ENCODE measurements at regions not wholly inside any gene's neighbourhood (a gene's known extent, or its start where the extent isn't known, plus 50 kb on each side); places are given as distances from the start of the nearest gene placed in this dataset.

GRCh38 chr10:76695069-76695468, 942.5 kb downstream of the KCNMA1 start:
- no peaks in the 10 kb centered on the region for H3K4me1 ChIP-seq (ENCODE audit: insufficient read depth, poor library complexity, severe bottlenecking)
- H3K4me3 ChIP-seq (ENCODE audit: severe bottlenecking) = no peak overlapping the region
- ATAC-seq (ENCODE audit: low read depth) (no peak), DNase-seq (ENCODE audit: low spot score) (no peak)
- TF ChIP-seq, protein P1, sequence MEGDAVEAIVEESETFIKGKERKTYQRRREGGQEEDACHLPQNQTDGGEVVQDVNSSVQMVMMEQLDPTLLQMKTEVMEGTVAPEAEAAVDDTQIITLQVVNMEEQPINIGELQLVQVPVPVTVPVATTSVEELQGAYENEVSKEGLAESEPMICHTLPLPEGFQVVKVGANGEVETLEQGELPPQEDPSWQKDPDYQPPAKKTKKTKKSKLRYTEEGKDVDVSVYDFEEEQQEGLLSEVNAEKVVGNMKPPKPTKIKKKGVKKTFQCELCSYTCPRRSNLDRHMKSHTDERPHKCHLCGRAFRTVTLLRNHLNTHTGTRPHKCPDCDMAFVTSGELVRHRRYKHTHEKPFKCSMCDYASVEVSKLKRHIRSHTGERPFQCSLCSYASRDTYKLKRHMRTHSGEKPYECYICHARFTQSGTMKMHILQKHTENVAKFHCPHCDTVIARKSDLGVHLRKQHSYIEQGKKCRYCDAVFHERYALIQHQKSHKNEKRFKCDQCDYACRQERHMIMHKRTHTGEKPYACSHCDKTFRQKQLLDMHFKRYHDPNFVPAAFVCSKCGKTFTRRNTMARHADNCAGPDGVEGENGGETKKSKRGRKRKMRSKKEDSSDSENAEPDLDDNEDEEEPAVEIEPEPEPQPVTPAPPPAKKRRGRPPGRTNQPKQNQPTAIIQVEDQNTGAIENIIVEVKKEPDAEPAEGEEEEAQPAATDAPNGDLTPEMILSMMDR (IDR thresholded peaks at IDR 0.05; ENCODE audit: poor library complexity, severe bottlenecking) = no peak
- no peaks in the 10 kb centered on the region for H3K36me3 ChIP-seq (ENCODE audit: low read depth)
- H3K9me3 ChIP-seq (ENCODE audit: severe bottlenecking) = no peaks in the 10 kb centered on the region
- H3K27me3 ChIP-seq (ENCODE audit: insufficient read depth, poor library complexity, severe bottlenecking) = peaks cover 16% of the 10 kb centered on the region
- no peak overlapping the region for H3K27ac ChIP-seq (ENCODE audit: poor library complexity, severe bottlenecking)

- TF ChIP-seq, protein P1 (IDR thresholded peaks at IDR 0.05; ENCODE audit: poor library complexity, severe bottlenecking) = no peak
- ATAC-seq (ENCODE audit: low read depth) (no peak), DNase-seq (ENCODE audit: low spot score) (no peak)
- no peaks in the 10 kb centered on the region for H3K4me1 ChIP-seq (ENCODE audit: insufficient read depth, poor library complexity, severe bottlenecking)
- H3K36me3 ChIP-seq (ENCODE audit: low read depth) = no peaks in the 10 kb centered on the region
- no peaks in the 10 kb centered on the region for H3K9me3 ChIP-seq (ENCODE audit: severe bottlenecking)
- H3K27me3 ChIP-seq (ENCODE audit: insufficient read depth, poor library complexity, severe bottlenecking) = no peaks in the 10 kb centered on the region
- H3K27ac ChIP-seq (ENCODE audit: poor library complexity, severe bottlenecking) = no peak overlapping the region
- H3K4me3 ChIP-seq (ENCODE audit: severe bottlenecking) = no peak overlapping the region
These were observed 951.4 kb downstream of the KCNMA1 start for GRCh38 chr10:76686201-76686600.

DNA sequence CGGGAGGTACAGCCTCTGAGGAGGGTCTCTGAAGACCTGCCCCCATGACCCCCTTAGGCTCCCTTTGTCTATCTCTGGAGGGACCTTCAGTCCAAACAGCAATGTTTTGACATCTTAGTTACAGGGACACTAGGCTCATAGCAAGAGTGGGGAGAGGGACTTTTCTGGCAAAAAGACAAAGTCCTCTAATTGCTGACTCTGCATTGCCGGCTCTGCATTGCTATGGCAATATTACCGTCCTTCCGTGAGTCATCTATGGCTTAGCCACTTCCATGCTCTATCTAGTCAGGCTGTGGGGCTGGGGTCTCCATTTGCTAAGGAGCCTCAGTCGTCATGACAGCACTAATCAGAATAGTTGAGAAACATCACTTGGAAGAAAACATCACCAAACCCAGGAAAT, 952.6 kb downstream of the KCNMA1 start:
- TF ChIP-seq, protein P1 (IDR thresholded peaks at IDR 0.05; ENCODE audit: poor library complexity, severe bottlenecking) = no peak
- DNase-seq (ENCODE audit: low spot score) (no peak), ATAC-seq (ENCODE audit: low read depth) (no peak)
- Histone ChIP-seq H3K36me3 (ENCODE audit: low read depth) (no peaks in the 10 kb centered on the region), H3K4me1 (ENCODE audit: insufficient read depth, poor library complexity, severe bottlenecking) (no peaks in the 10 kb centered on the region), H3K27ac (ENCODE audit: poor library complexity, severe bottlenecking) (no peak overlapping the region), H3K4me3 (ENCODE audit: severe bottlenecking) (no peak overlapping the region), H3K9me3 (ENCODE audit: severe bottlenecking) (no peaks in the 10 kb centered on the region), H3K27me3 (ENCODE audit: insufficient read depth, poor library complexity, severe bottlenecking) (no peaks in the 10 kb centered on the region)

DNA sequence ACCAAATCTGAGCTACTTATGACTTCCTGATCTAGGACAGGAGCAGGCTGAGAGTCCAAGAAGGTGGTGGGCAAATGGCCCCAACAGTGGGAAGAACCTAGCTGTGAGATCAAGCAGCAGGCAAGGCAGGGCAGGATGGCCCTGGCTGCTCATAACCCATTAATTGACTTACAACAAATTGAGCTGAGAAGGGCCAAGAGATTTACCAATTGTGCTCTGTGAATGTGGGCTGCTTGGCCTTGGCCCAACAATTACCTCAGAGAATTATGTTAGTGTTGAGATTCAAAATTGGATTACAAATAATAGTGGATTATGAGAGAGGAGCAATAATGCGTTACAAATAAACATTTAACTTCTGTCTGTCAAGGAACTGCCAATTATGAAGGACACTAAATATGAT, 956.5 kb downstream of the KCNMA1 start:
- no peaks in the 10 kb centered on the region for H3K4me1 ChIP-seq (ENCODE audit: insufficient read depth, poor library complexity, severe bottlenecking)
- ATAC-seq (ENCODE audit: low read depth) (no peak), DNase-seq (ENCODE audit: low spot score) (no peak)
- H3K27me3 ChIP-seq (ENCODE audit: insufficient read depth, poor library complexity, severe bottlenecking) = no peaks in the 10 kb centered on the region
- no peaks in the 10 kb centered on the region for H3K9me3 ChIP-seq (ENCODE audit: severe bottlenecking)
- no peak overlapping the region for H3K4me3 ChIP-seq (ENCODE audit: severe bottlenecking)
- H3K27ac ChIP-seq (ENCODE audit: poor library complexity, severe bottlenecking) = no peak overlapping the region
- no peaks in the 10 kb centered on the region for H3K36me3 ChIP-seq (ENCODE audit: low read depth)
- TF ChIP-seq, protein P1 (IDR thresholded peaks at IDR 0.05; ENCODE audit: poor library complexity, severe bottlenecking) = no peak

DNA sequence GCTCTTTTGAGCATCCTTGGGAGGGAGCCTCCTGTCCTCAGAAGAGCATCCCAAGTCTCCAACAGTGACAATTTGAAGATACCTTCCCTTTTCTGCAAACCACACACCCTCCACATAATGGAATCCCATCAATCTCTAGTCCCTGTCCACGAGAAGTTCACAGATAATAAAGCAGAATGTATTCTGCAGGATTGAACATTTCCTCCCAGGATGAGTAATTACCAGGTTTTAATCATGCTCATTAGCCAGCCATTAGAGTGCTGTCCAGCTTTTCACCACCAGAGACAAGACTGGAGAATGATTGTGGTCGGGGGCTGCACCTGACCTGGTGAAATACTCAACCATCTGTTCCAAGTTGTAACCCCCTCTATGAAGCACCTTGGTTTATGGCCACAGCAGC, 958.6 kb downstream of the KCNMA1 start:
- Histone ChIP-seq H3K27me3 (ENCODE audit: insufficient read depth, poor library complexity, severe bottlenecking) (no peaks in the 10 kb centered on the region), H3K27ac (ENCODE audit: poor library complexity, severe bottlenecking) (no peak overlapping the region), H3K4me1 (ENCODE audit: insufficient read depth, poor library complexity, severe bottlenecking) (no peaks in the 10 kb centered on the region), H3K9me3 (ENCODE audit: severe bottlenecking) (no peaks in the 10 kb centered on the region), H3K36me3 (ENCODE audit: low read depth) (no peaks in the 10 kb centered on the region), H3K4me3 (ENCODE audit: severe bottlenecking) (no peak overlapping the region)
- DNase-seq (ENCODE audit: low spot score) (no peak), ATAC-seq (ENCODE audit: low read depth) (no peak)
- TF ChIP-seq, protein P1 (IDR thresholded peaks at IDR 0.05; ENCODE audit: poor library complexity, severe bottlenecking) = no peak

All from RWPE2 (cell line).